Chondrocyte (in vitro differentiated cells): ENCODE measurements at regions not wholly inside any gene's neighbourhood (a gene's known extent, or its start where the extent isn't known, plus 50 kb on each side); places are given as distances from the start of the nearest gene placed in this dataset.

ENCODE experiments used
- DNase-seq: peaks from one replicate; pipeline ENCODE4 v3.0.0; 2021; ENCODE audit warnings: mixed read lengths, low spot score
- H3K27ac Mint-ChIP-seq: one replicate; pipeline ENCODE4 v1.8.0; 2021; ENCODE audit warnings: mild to moderate bottlenecking, moderate library complexity, mixed read lengths; ENCODE audit not compliant: unreplicated experiment
- H3K27me3 Mint-ChIP-seq: 2 replicates; pipeline ENCODE4 v1.8.0; 2021; ENCODE audit warnings: low read depth, mixed read lengths
- H3K36me3 Mint-ChIP-seq: 2 replicates; pipeline ENCODE4 v1.8.0; 2021; ENCODE audit warnings: low read depth, mixed read lengths
- H3K4me1 Mint-ChIP-seq: 2 replicates; pipeline ENCODE4 v1.8.0; 2021; ENCODE audit warnings: low read depth, mild to moderate bottlenecking, mixed read lengths
- H3K4me3 Mint-ChIP-seq: one replicate; pipeline ENCODE4 v1.8.0; 2021; ENCODE audit warnings: mild to moderate bottlenecking, moderate library complexity, mixed read lengths; ENCODE audit not compliant: unreplicated experiment
- H3K9me3 Mint-ChIP-seq: 2 replicates; pipeline ENCODE4 v1.8.0; 2021; ENCODE audit warnings: low read depth, mixed read lengths
- CTCF ChIP-seq: fragments of 200-600 bp; sonication (generic); IDR thresholded peaks from 2 replicates; pipeline ENCODE4 v1.5.0; 2021; ENCODE audit warnings: antibody characterized with exemption, mild to moderate bottlenecking, moderate library complexity

GRCh38 chr6:113137426-113137825 is 719.7 kb upstream of the MARCKS start:
- H3K27me3 Mint-ChIP-seq: no peaks in the 10 kb centered on the region
- H3K9me3 Mint-ChIP-seq: no peaks in the 10 kb centered on the region
- H3K4me1 Mint-ChIP-seq: peaks cover 18% of the 10 kb centered on the region
- H3K4me3 Mint-ChIP-seq: peak overlapping the region; percentile 16
- peak overlapping the region; percentile 79 for H3K27ac Mint-ChIP-seq
- no peaks in the 10 kb centered on the region for H3K36me3 Mint-ChIP-seq
- TF ChIP-seq CTCF: no peak
- DNase-seq: peak; percentile 51

GRCh38 chr6:113140721-113141120 is 716.4 kb upstream of the MARCKS start:
- H3K4me1 Mint-ChIP-seq: peaks cover 18% of the 10 kb centered on the region
- no peaks in the 10 kb centered on the region for H3K36me3 Mint-ChIP-seq
- no peaks in the 10 kb centered on the region for H3K9me3 Mint-ChIP-seq
- H3K4me3 Mint-ChIP-seq: no peak overlapping the region
- no peak for TF ChIP-seq CTCF
- DNase-seq: no peak
- H3K27me3 Mint-ChIP-seq: no peaks in the 10 kb centered on the region
- H3K27ac Mint-ChIP-seq: no peak overlapping the region

GRCh38 chr6:113141901-113142300 is 715.2 kb upstream of the MARCKS start:
- no peaks in the 10 kb centered on the region for H3K9me3 Mint-ChIP-seq
- H3K27ac Mint-ChIP-seq: no peak overlapping the region
- H3K27me3 Mint-ChIP-seq: no peaks in the 10 kb centered on the region
- H3K4me1 Mint-ChIP-seq: peaks cover 17% of the 10 kb centered on the region
- no peak for TF ChIP-seq CTCF
- no peaks in the 10 kb centered on the region for H3K36me3 Mint-ChIP-seq
- H3K4me3 Mint-ChIP-seq: no peak overlapping the region
- no peak for DNase-seq

GRCh38 chr6:113142671-113143174 is 714.4 kb upstream of the MARCKS start:
- Mint-ChIP-seq H3K9me3 (no peaks in the 10 kb centered on the region), H3K4me3 (no peak overlapping the region)

GRCh38 chr6:113143206-113143605 is 713.9 kb upstream of the MARCKS start:
- Mint-ChIP-seq H3K27ac (no peak overlapping the region), H3K27me3 (no peaks in the 10 kb centered on the region), H3K4me3 (no peak overlapping the region), H3K36me3 (no peaks in the 10 kb centered on the region), H3K9me3 (no peaks in the 10 kb centered on the region), H3K4me1 (peaks cover 18% of the 10 kb centered on the region)
- TF ChIP-seq CTCF: no peak
- DNase-seq: no peak

More at GRCh38 chr6:113142671-113143174, 714.4 kb upstream of the MARCKS start:
- no peak for TF ChIP-seq CTCF
- no peak for DNase-seq
- Mint-ChIP-seq H3K27ac (no peak overlapping the region), H3K27me3 (no peaks in the 10 kb centered on the region), H3K36me3 (no peaks in the 10 kb centered on the region), H3K4me1 (peaks cover 16% of the 10 kb centered on the region)
